ENCODE measurements at regions not wholly inside any gene's neighbourhood (a gene's known extent, or its start where the extent isn't known, plus 50 kb on each side); places are given as distances from the start of the nearest gene placed in this dataset.

DNA sequence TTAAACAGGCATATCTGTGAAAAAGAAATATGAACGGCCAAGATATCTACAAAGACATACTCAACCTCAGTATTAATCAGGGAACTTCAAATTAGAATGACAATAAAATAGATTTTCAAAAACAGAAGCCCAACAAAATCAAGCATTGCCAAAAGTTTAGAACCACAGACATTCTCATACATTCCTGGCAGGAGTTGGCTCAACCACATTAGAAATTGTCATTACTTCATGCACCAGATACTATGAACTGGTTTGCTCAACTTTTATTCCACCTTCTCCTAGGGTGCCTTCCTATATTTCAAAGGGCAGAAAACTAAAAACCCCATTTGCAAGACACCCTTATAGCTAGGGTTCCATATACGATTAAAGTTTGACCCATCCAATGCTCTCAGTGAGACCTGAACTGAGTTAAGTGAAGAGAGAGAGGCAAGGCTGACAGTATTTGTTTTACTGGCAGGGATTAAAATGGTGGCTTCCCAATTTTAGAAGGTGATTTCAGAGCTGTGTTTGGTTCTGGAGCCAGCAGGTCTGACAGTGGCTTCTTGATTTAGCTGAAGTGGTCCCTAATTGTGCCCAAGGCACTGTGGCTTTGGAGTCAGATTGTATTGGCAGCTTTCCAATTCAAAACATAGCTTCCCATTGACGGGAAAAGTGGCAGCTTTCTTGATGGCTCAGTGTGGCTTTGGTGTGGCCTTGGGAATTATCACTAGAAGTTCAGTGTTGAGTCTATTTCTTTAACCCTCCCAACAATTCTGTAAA lies 77.1 kb upstream of the CDYL start:
- TF ChIP-seq EZH2 (IDR thresholded peaks at IDR 0.05) = no peak
- no peak for TF ChIP-seq POLR2AphosphoS5 (IDR thresholded peaks at IDR 0.05; ENCODE audit: borderline replicate concordance, low read depth, low read length)

Measured in SK-N-MC (cell line).